H9 (cell line): ENCODE measurements at regions not wholly inside any gene's neighbourhood (a gene's known extent, or its start where the extent isn't known, plus 50 kb on each side); places are given as distances from the start of the nearest gene placed in this dataset.

Source experiments
- DNase-seq: peaks from one replicate; pipeline ENCODE4 v3.0.0-alpha.2; 2017
- H2AFZ ChIP-seq: one replicate; pipeline ENCODE4 v1.6.1; 2013; ENCODE audit warnings: mild to moderate bottlenecking, low read length, control low read depth, moderate library complexity
- H2AK5ac ChIP-seq: 2 replicates; pipeline ENCODE4 v1.6.1; 2013; ENCODE audit warnings: low read length, control low read depth, mixed read lengths; ENCODE audit not compliant: insufficient read length
- H2BK120ac ChIP-seq: one replicate; pipeline ENCODE4 v1.6.1; 2013; ENCODE audit warnings: low read depth, mild to moderate bottlenecking, low read length, control low read depth, inconsistent platforms; ENCODE audit not compliant: poor library complexity, severe bottlenecking
- H2BK12ac ChIP-seq: 2 replicates; pipeline ENCODE4 v1.6.1; 2013; ENCODE audit warnings: low read length, control low read depth, mixed read lengths, low read depth; ENCODE audit not compliant: insufficient read length
- H2BK15ac ChIP-seq: 2 replicates; pipeline ENCODE4 v1.6.1; 2013; ENCODE audit warnings: low read depth, low read length, control low read depth
- H2BK20ac ChIP-seq: one replicate; pipeline ENCODE4 v1.6.1; 2013; ENCODE audit warnings: low read depth, mild to moderate bottlenecking, low read length, control low read depth, inconsistent platforms; ENCODE audit not compliant: poor library complexity, severe bottlenecking
- H2BK5ac ChIP-seq: 2 replicates; pipeline ENCODE4 v1.6.1; 2013; ENCODE audit warnings: low read length, control low read depth, mixed read lengths; ENCODE audit not compliant: insufficient read length
- H3K14ac ChIP-seq: 2 replicates; pipeline ENCODE4 v1.6.1; 2013; ENCODE audit warnings: low read length, control low read depth; ENCODE audit not compliant: insufficient read depth
- H3K18ac ChIP-seq: 2 replicates; pipeline ENCODE4 v1.6.1; 2013; ENCODE audit warnings: low read depth, mild to moderate bottlenecking, mixed read lengths, low read length, control low read depth; ENCODE audit not compliant: insufficient read length
- H3K23ac ChIP-seq: 2 replicates; pipeline ENCODE4 v1.6.1; 2013; ENCODE audit warnings: low read length, control low read depth, mixed read lengths, low read depth; ENCODE audit not compliant: insufficient read length
- H3K23me2 ChIP-seq: 2 replicates; pipeline ENCODE4 v1.6.1; 2013; ENCODE audit warnings: low read depth, mild to moderate bottlenecking, mixed read lengths, low read length, control low read depth; ENCODE audit not compliant: insufficient read length, poor library complexity, severe bottlenecking
- H3K27ac ChIP-seq: 2 replicates; pipeline ENCODE4 v1.5.1; 2013; ENCODE audit warnings: low read length, control low read depth, mixed read lengths, low read depth; ENCODE audit not compliant: insufficient read length
- H3K27me3 ChIP-seq: 2 replicates; pipeline ENCODE4 v1.6.1; 2013; ENCODE audit warnings: low read length, control low read depth, inconsistent platforms; ENCODE audit not compliant: insufficient read depth
- H3K4ac ChIP-seq: 2 replicates; pipeline ENCODE4 v1.6.1; 2013; ENCODE audit warnings: low read depth, mild to moderate bottlenecking, control low read depth, inconsistent platforms, low read length, moderate library complexity
- H3K4me1 ChIP-seq: 2 replicates; pipeline ENCODE4 v1.6.1; 2013; ENCODE audit warnings: low read length, control low read depth, inconsistent platforms; ENCODE audit not compliant: insufficient read depth
- H3K4me2 ChIP-seq: 2 replicates; pipeline ENCODE4 v1.6.1; 2013; ENCODE audit warnings: low read length, control low read depth, mixed read lengths; ENCODE audit not compliant: insufficient read length, insufficient read depth
- H3K56ac ChIP-seq: 2 replicates; pipeline ENCODE4 v1.6.1; 2013; ENCODE audit warnings: low read depth, mild to moderate bottlenecking, mixed read lengths, low read length, control low read depth; ENCODE audit not compliant: insufficient read length
- H3K79me1 ChIP-seq: 2 replicates; pipeline ENCODE4 v1.6.1; 2013; ENCODE audit warnings: low read depth, mild to moderate bottlenecking, moderate library complexity, low read length, control low read depth, inconsistent platforms; ENCODE audit not compliant: insufficient read depth, poor library complexity, severe bottlenecking
- H3K79me2 ChIP-seq: 2 replicates; pipeline ENCODE4 v1.6.1; 2013; ENCODE audit warnings: low read length, control low read depth, inconsistent platforms; ENCODE audit not compliant: insufficient read depth
- H3K9ac ChIP-seq: 2 replicates; pipeline ENCODE4 v1.6.1; 2013; ENCODE audit warnings: low read length, control low read depth, mixed read lengths; ENCODE audit not compliant: insufficient read length; ENCODE audit errors: extremely low read depth
- H3K9me3 ChIP-seq: one replicate; pipeline ENCODE4 v1.6.1; 2013; ENCODE audit warnings: low read depth, low read length, inconsistent platforms; ENCODE audit not compliant: control insufficient read depth
- H3T11ph ChIP-seq: one replicate; pipeline ENCODE4 v1.6.1; 2013; ENCODE audit warnings: mild to moderate bottlenecking, low read length, control low read depth, inconsistent platforms
- H4K20me1 ChIP-seq: one replicate; pipeline ENCODE4 v1.6.1; 2013; ENCODE audit not compliant: control insufficient read depth, insufficient read length, insufficient read depth
- H4K5ac ChIP-seq: 2 replicates; pipeline ENCODE4 v1.6.1; 2013; ENCODE audit warnings: low read depth, mild to moderate bottlenecking, mixed read lengths, low read length, control low read depth; ENCODE audit not compliant: insufficient read length
- H4K8ac ChIP-seq: replicated peaks from 2 replicates; pipeline ENCODE4 v1.6.1; 2013; ENCODE audit warnings: low read length, control low read depth, mixed read lengths, low read depth; ENCODE audit not compliant: insufficient read length
- H4K91ac ChIP-seq: 2 replicates; pipeline ENCODE4 v1.6.1; 2013; ENCODE audit warnings: low read depth, mild to moderate bottlenecking, moderate library complexity, mixed read lengths, low read length, control low read depth; ENCODE audit not compliant: insufficient read length
- H3K27ac Mint-ChIP-seq, 3 experiments: 2 replicates in 2 of 3; 3 replicates in 1 of 3; pipeline ENCODE4 v1.8.0; 2020 to 2021; ENCODE audit warnings: mixed read lengths in 3 of 3, mild to moderate bottlenecking in 1 of 3, moderate library complexity in 1 of 3
- H3K27me3 Mint-ChIP-seq: 2 replicates; pipeline ENCODE4 v1.8.0; 2021; ENCODE audit warnings: low read depth, mild to moderate bottlenecking, moderate library complexity, mixed read lengths
- H3K36me3 Mint-ChIP-seq, 3 experiments: 2 replicates in 2 of 3; 3 replicates in 1 of 3; pipeline ENCODE4 v1.8.0; 2020 to 2021; ENCODE audit warnings: low read depth in 3 of 3, mixed read lengths in 3 of 3; ENCODE audit not compliant: insufficient read depth in 1 of 3
- H3K4me1 Mint-ChIP-seq, 2 experiments: 2 replicates each; pipeline ENCODE4 v1.8.0; 2020; ENCODE audit warnings: mixed read lengths in 2 of 2
- H3K4me3 Mint-ChIP-seq, 2 experiments: 2 replicates in 1 of 2; 3 replicates in 1 of 2; pipeline ENCODE4 v1.8.0; 2020 to 2021; ENCODE audit warnings: mild to moderate bottlenecking in 2 of 2, mixed read lengths in 2 of 2, moderate library complexity in 1 of 2
- H3K9me3 Mint-ChIP-seq, 2 experiments: 2 replicates in 1 of 2; 3 replicates in 1 of 2; pipeline ENCODE4 v1.8.0; 2020; ENCODE audit warnings: mild to moderate bottlenecking in 2 of 2, mixed read lengths in 2 of 2, moderate library complexity in 1 of 2
- CTCF ChIP-seq: fragments of 200-600 bp; sonication (generic); conservative IDR thresholded peaks from 3 replicates; pipeline ENCODE4 v1.8.0; 2021; ENCODE audit warnings: antibody characterized with exemption, mild to moderate bottlenecking
- WGBS: extraction: QIAGEN DNeasy Blood & Tissue Kit; methylation state at CpG from one replicate; pipeline ENCODE4 v1.1.7; 2013; ENCODE audit warnings: missing lambda C conversion rate, low lambda C conversion rate, mixed read lengths; ENCODE audit not compliant: insufficient read length; ENCODE audit errors: extremely low coverage; 5-methylcytosine and 5-hydroxymethylcytosine counted together

DNA sequence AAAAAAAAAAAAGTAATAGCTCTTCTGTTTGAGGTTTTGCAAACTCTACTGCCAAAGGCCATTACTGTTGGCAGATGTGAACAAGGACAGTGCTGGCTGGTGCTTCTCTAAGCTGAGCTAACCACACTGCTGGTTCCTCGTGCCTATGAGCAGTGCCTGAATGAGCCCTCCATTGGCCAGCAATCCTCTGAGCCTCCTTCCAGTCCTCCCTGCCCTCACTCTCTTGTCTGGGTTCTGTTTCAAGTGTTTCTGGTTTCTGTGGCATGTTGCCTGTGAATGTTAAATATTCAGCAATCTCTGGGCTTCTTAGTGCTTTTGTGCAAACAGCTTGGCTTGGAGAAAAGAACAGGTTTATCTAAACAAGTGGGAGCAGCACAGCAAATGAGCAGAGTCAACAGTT lies 161.3 kb upstream of the AUTS2 start:
- Histone ChIP-seq H3K9me3 (no peaks in the 10 kb centered on the region), H3T11ph (no peak overlapping the region), H3K9ac (no peak overlapping the region), H3K23ac (no peak overlapping the region), H2BK20ac (no peak overlapping the region), H2AK5ac (no peak overlapping the region), H3K4me2 (no peak overlapping the region), H3K14ac (no peak overlapping the region), H2BK120ac (no peak overlapping the region), H2BK5ac (no peak overlapping the region), H3K79me2 (no peaks in the 10 kb centered on the region), H4K5ac (no peak overlapping the region), H3K23me2 (no peaks in the 10 kb centered on the region), H3K18ac (no peak overlapping the region), H3K79me1 (no peaks in the 10 kb centered on the region), H3K27me3 (no peaks in the 10 kb centered on the region), H2AFZ (no peak overlapping the region), H2BK15ac (no peak overlapping the region), H3K4me1 (no peaks in the 10 kb centered on the region), H3K27ac (no peak overlapping the region), H3K4ac (no peak overlapping the region), H3K56ac (no peak overlapping the region), H4K20me1 (no peaks in the 10 kb centered on the region), H4K91ac (no peak overlapping the region), H4K8ac (no peak overlapping the region), H2BK12ac (no peak overlapping the region)
- no peak overlapping the region for H3K4me3 Mint-ChIP-seq
- H3K4me1 Mint-ChIP-seq, result peaks cover 6% of the 10 kb centered on the region in 2 experiments; a peak in 3 of 4 replicates
- H3K9me3 Mint-ChIP-seq, result peaks cover 0 to 2% of the 10 kb centered on the region in 2 experiments; a peak in 2 of 5 replicates
- no CpG with 5 or more reads among the region's 1 CpG for WGBS
- no peak for DNase-seq
- peaks cover 28% of the 10 kb centered on the region for H3K27me3 Mint-ChIP-seq
- H3K36me3 Mint-ChIP-seq, result no peaks in the 10 kb centered on the region
- H3K27ac Mint-ChIP-seq, result no peak overlapping the region
- TF ChIP-seq CTCF, result no peak
